GM13976 (cell line): ENCODE measurements at regions not wholly inside any gene's neighbourhood (a gene's known extent, or its start where the extent isn't known, plus 50 kb on each side); places are given as distances from the start of the nearest gene placed in this dataset.

Experiments used
- DNase-seq: peaks from one replicate; pipeline ENCODE4 v3.0.0; 2012; ENCODE audit warnings: low spot score
- CTCF ChIP-seq: IDR thresholded peaks from 2 replicates; pipeline ENCODE4 v1.5.1; 2012; ENCODE audit warnings: borderline replicate concordance, mild to moderate bottlenecking; ENCODE audit not compliant: insufficient read depth; ENCODE audit errors: extremely low read depth, missing control alignments, control extremely low read depth
- in situ Hi-C: fragments of 300-500 bp; cut with MboI; formaldehyde crosslinking; loops from one replicate; pipeline ENCODE4 v1.12.0; 2022; ENCODE audit warnings: low sequenced_read_pairs, mixed read lengths, inconsistent platforms; ENCODE audit not compliant: unreplicated experiment

GRCh38 chr2:65999103-65999502 lies 435.8 kb upstream of the MEIS1 start:
- no peak for DNase-seq
- in situ Hi-C loops = no loop called here
- TF ChIP-seq CTCF = no peak

- no peak for TF ChIP-seq CTCF
- DNase-seq = no peak
- in situ Hi-C loops = no loop called here
Observed at GRCh38 chr2:65997961-65998360, 437.0 kb upstream of the MEIS1 start.

GRCh38 chr2:65992198-65992554 lies 442.7 kb upstream of the MEIS1 start:
- in situ Hi-C loops = no loop called here
- no peak for TF ChIP-seq CTCF
- DNase-seq = no peak

GRCh38 chr2:65991381-65992197 lies 443.3 kb upstream of the MEIS1 start:
- TF ChIP-seq CTCF = no peak
- no peak for DNase-seq
- in situ Hi-C loops = no loop called here

GRCh38 chr2:65985986-65986385 lies 448.9 kb upstream of the MEIS1 start:
- no peak for TF ChIP-seq CTCF
- in situ Hi-C loops = no loop called here
- DNase-seq = no peak

GRCh38 chr2:65980531-65980930 lies 454.4 kb upstream of the MEIS1 start:
- no peak for TF ChIP-seq CTCF
- in situ Hi-C loops = no loop called here
- no peak for DNase-seq
